Activated CD4-positive, CD25-positive, alpha-beta regulatory T cell treated with anti-CD3 and anti-CD28 coated beads, Interleukin-2, amount 50 U/mL, for 72 hours (primary cell): ENCODE measurements at regions not wholly inside any gene's neighbourhood (a gene's known extent, or its start where the extent isn't known, plus 50 kb on each side); places are given as distances from the start of the nearest gene placed in this dataset.
A peak's percentile ranks its signal among the peaks of the same experiment; 100 is the strongest.

Experiments used
- DNase-seq: peaks from one replicate; pipeline ENCODE4 v3.0.0; 2021

DNA sequence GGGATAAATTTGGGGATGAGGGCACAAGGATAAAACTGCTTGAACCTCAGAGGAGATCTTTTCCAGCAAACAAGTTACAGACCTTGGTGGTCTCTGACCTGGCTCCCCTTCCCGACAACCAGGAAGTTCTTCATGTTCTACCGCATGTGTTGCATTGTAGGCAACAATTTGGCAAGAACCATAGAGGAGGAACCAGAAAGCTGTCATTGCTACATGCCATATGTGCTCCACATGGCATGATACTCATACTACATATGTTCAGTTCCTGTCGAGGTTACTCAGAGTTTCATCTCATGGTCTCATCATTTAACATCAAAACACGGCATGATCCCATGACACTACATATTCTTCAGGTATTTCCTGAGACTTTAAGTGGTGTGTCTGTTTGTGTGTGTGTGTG, 235.9 kb downstream of the OR13H1 start:
- no peak for DNase-seq

DNA sequence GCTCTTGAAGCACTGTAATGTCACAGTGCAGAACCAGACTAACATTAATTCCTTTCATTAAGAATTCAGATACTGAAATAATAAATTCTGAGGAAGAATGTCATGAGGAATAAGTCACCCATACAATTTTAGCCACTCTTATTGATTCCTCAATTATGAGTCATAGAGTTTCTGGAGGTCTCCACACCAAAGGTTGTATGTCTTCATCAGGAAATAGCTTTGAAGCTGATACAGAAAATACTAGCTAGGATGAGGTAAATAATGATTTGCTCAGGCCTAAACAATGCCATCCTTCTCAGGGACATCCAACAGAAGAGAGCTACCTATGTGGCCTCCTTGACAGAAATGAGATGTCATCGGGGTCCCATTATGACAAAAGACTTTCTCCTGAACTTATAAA, 238.8 kb downstream of the OR13H1 start:
- DNase-seq: no peak

GRCh38 chrX:131783555-131784308, 239.4 kb upstream of the STK26 start:
- DNase-seq: peak; percentile 60

GRCh38 chrX:131789664-131790063, 233.4 kb upstream of the STK26 start:
- no peak for DNase-seq

GRCh38 chrX:131791608-131792355, 231.3 kb upstream of the STK26 start:
- no peak for DNase-seq

DNA sequence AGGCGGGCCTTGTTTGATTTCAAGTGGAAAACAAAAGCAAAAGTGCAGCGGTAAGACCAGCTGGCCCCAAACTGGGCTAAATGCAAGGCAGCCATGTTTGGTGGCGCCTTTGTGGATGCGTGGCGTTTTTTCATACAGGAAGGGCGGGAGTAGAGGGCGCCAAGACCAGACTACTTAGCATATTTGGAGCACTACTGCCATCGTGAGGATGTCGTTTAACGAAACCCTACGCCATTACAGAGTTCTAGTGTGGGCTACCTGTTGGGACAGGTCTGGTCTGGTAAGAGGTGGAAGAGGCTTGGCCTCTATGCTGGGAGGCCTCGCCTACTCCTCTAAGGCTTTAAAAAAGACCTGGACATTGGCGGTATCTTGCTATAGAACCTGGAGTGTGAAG, 230.7 kb upstream of the STK26 start:
- DNase-seq: peak; percentile 73

GRCh38 chrX:131792789-131793462, 230.2 kb upstream of the STK26 start:
- peak; percentile 70 for DNase-seq

GRCh38 chrX:131795442-131796229, 227.5 kb upstream of the STK26 start:
- DNase-seq: no peak

GRCh38 chrX:131801066-131801465, 222.0 kb upstream of the STK26 start:
- DNase-seq: no peak

- no peak for DNase-seq
Observed at GRCh38 chrX:131801911-131802310, 221.2 kb upstream of the STK26 start.

GRCh38 chrX:131802836-131803626, 220.1 kb upstream of the STK26 start:
- DNase-seq: peak; percentile 61

GRCh38 chrX:131812847-131813825, 210.0 kb upstream of the STK26 start:
- peak; percentile 62 for DNase-seq

GRCh38 chrX:131816551-131817136, 206.5 kb upstream of the STK26 start:
- DNase-seq: peak; percentile 53

DNA sequence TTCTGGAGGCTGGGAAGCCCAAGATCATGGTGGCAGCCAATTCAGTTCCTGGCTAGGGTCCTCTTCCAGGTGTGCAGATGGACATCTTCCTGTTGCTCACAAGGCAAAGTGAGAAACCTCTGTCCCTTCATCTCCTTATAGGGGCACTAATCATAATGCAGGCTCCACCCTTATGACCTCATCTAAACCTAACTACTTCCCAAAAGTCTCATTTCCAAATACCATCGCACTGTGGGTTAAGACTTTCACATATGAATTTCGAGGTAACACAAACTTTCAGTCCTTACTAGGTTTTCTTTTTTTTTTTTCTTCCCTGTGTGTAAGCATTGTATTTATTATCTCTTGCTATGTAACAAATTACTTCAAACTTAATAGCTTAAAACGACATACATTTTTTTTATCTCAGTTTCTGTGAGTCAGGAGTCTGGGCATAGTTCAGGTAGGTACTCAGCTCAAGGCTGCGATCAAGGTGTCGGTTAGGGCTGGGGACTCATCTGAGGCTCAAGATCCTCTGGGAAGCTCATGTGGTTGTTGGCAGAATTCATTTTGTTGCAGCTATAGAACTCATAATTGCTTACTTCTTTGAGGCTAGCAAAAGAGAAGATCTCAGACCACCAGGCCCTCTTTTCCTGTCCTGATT, 204.7 kb upstream of the STK26 start:
- DNase-seq: no peak

- DNase-seq: peak; percentile 63
Observed at GRCh38 chrX:131821945-131822622, 201.0 kb upstream of the STK26 start.

DNA sequence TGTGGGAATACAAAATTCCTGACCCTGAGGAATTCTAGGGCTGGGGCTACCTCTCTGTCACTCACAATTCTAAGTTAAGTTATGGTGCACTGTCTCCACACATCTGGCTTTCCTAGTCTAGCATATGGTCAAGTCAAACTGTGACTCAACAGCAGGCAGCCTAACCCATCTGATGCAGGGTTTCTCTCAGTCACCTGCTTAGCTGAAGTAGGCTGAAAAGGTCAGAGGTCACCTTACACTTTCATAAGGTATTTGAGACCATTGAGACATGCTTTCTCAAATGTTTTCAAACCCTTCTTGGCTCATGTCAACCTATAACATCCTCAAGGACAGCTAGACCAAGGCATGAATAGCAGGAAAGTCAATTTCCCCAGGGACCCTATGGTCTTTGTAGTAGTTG, 196.5 kb upstream of the STK26 start:
- no peak for DNase-seq

DNA sequence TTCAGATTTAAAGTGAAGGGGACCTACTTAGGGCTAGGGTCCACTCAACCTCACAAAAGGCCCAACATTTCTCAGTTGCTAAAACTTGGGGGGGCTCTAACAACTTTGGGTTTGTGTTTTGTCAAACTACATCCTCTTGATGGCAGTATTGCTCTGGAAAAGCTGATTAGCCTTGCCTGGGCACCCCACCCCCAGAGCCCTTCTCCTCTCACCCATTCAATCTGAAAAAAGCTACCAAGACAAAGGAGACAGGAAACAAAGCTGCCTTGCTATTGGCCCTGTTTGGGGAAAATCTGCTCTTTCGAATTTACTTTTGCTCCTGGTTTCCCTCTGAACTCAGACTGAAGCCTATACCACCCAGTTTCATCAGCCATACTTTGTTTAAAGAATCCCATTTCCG, 195.2 kb upstream of the STK26 start:
- DNase-seq: no peak

DNA sequence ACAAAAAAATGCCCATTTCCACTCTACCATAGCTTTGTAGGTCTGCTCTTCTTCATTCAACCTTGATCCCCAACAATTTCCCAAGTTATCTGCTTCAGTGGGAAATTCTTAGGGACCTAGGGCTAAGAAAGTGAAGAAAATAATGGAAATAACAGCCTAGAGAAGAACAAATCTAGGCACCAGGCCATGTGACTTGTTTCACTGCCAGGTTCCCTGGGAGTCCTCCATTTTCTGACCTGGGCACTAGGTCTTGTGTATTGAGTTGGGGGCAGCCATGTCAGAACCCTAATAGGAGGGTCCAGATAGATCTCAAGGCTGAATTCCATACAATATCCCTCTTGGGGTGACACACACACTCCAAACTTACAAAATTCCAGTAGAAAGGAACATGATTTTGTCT, 194.6 kb upstream of the STK26 start:
- DNase-seq: no peak

GRCh38 chrX:131830400-131831184, 192.5 kb upstream of the STK26 start:
- no peak for DNase-seq
